IMR-90 (cell line): ENCODE measurements at regions not wholly inside any gene's neighbourhood (a gene's known extent, or its start where the extent isn't known, plus 50 kb on each side); places are given as distances from the start of the nearest gene placed in this dataset.

Experiments
- ATAC-seq: fragments of 200-7000 bp; cut with Tn5 transposase; 2 replicates; pipeline ENCODE4 v1.9.1; 2020; ENCODE audit warnings: low read depth, mild to moderate bottlenecking, moderate library complexity
- BruUV-seq: library from RNA; stranded (reverse); fragments of 400-500 nt; replicated peaks from 2 replicates; lab custom pipeline; 2021; lab: Mats Ljungman, UMichigan
- CTCF ChIA-PET: fragments of 300-600 bp; formaldehyde crosslinking; extraction: SDS; loops from one replicate; lab custom pipeline; 2021; ENCODE audit warnings: antibody characterized with exemption; lab: Yijun Ruan, JAX
- POLR2A ChIA-PET: fragments of 300-600 bp; sonication (Branson Sonifier 250); formaldehyde crosslinking; loops from one replicate; lab custom pipeline; 2022; ENCODE audit warnings: antibody characterized with exemption; ENCODE audit not compliant: unreplicated experiment; lab: Charles Lee
- DNase-seq: peaks from one replicate; pipeline ENCODE4 v3.0.0; 2013
- H2AFZ ChIP-seq: replicated peaks from 2 replicates; pipeline ENCODE3; 2013; ENCODE audit warnings: low read length, mild to moderate bottlenecking; ENCODE audit not compliant: poor library complexity
- H2AK5ac ChIP-seq: 2 replicates; pipeline ENCODE4 v1.6.1; 2013; ENCODE audit warnings: low read depth, low read length, inconsistent platforms
- H2AK9ac ChIP-seq: replicated peaks from 2 replicates; pipeline ENCODE3; 2013; ENCODE audit warnings: mild to moderate bottlenecking, low read depth, low read length, moderate library complexity; ENCODE audit not compliant: poor library complexity
- H2BK120ac ChIP-seq: 2 replicates; pipeline ENCODE4 v1.6.1; 2013; ENCODE audit warnings: low read depth, low read length, inconsistent platforms
- H2BK15ac ChIP-seq: 3 replicates; pipeline ENCODE4 v1.6.1; 2013; ENCODE audit warnings: low read depth, low read length, inconsistent platforms
- H2BK20ac ChIP-seq: 2 replicates; pipeline ENCODE4 v1.6.1; 2013; ENCODE audit warnings: low read depth, mild to moderate bottlenecking, inconsistent platforms, low read length, moderate library complexity
- H2BK5ac ChIP-seq: 2 replicates; pipeline ENCODE4 v1.6.1; 2013; ENCODE audit warnings: mild to moderate bottlenecking, low read depth, low read length, inconsistent platforms; ENCODE audit not compliant: poor library complexity, severe bottlenecking
- H3K14ac ChIP-seq: replicated peaks from 2 replicates; pipeline ENCODE4 v1.6.1; 2013; ENCODE audit warnings: low read depth, low read length, inconsistent platforms
- H3K18ac ChIP-seq: 2 replicates; pipeline ENCODE4 v1.6.1; 2013; ENCODE audit warnings: low read depth, low read length, control low read depth
- H3K23ac ChIP-seq: 2 replicates; pipeline ENCODE4 v1.6.1; 2013; ENCODE audit warnings: low read depth, low read length, inconsistent platforms
- H3K27ac ChIP-seq: 2 replicates; pipeline ENCODE4 v1.5.1; 2013; ENCODE audit warnings: mild to moderate bottlenecking, control low read depth, low read length; ENCODE audit not compliant: insufficient read depth
- H3K27me3 ChIP-seq: 2 replicates; pipeline ENCODE4 v1.6.1; 2013; ENCODE audit warnings: low read length; ENCODE audit not compliant: control insufficient read depth, insufficient read depth
- H3K36me3 ChIP-seq: 2 replicates; pipeline ENCODE4 v1.6.1; 2013; ENCODE audit warnings: low read length, mixed read lengths; ENCODE audit not compliant: control insufficient read depth, insufficient read depth
- H3K4ac ChIP-seq: 2 replicates; pipeline ENCODE4 v1.6.1; 2013; ENCODE audit warnings: low read depth, low read length, inconsistent platforms
- H3K4me1 ChIP-seq: 2 replicates; pipeline ENCODE4 v1.6.1; 2013; ENCODE audit warnings: low read length, mixed read lengths; ENCODE audit not compliant: control insufficient read depth, insufficient read depth
- H3K4me2 ChIP-seq: 2 replicates; pipeline ENCODE4 v1.6.1; 2013; ENCODE audit warnings: low read depth, mild to moderate bottlenecking, control low read depth, low read length, moderate library complexity
- H3K4me3 ChIP-seq: 2 replicates; pipeline ENCODE4 v1.5.1; 2013; ENCODE audit warnings: low read depth, mild to moderate bottlenecking, control low read depth, low read length, moderate library complexity; ENCODE audit not compliant: insufficient read depth
- H3K56ac ChIP-seq: 2 replicates; pipeline ENCODE4 v1.6.1; 2013; ENCODE audit warnings: low read length, inconsistent platforms; ENCODE audit not compliant: insufficient read depth; ENCODE audit errors: extremely low read depth
- H3K79me1 ChIP-seq, 2 experiments: 2 replicates each; pipeline ENCODE4 v1.6.1; 2013; ENCODE audit warnings: low read length in 2 of 2, inconsistent platforms in 1 of 2, low read depth in 1 of 2
- H3K9ac ChIP-seq: 2 replicates; pipeline ENCODE4 v1.6.1; 2013; ENCODE audit warnings: low read depth, low read length, control low read depth
- H3K9me1 ChIP-seq: 2 replicates; pipeline ENCODE4 v1.6.1; 2013; ENCODE audit warnings: low read length, inconsistent platforms; ENCODE audit not compliant: insufficient read depth
- H3K9me3 ChIP-seq: 2 replicates; pipeline ENCODE4 v1.6.1; 2013; ENCODE audit warnings: low read length; ENCODE audit not compliant: control insufficient read depth, insufficient read depth
- H4K20me1 ChIP-seq: 2 replicates; pipeline ENCODE4 v1.6.1; 2013; ENCODE audit warnings: low read length, inconsistent platforms; ENCODE audit not compliant: insufficient read depth
- H4K5ac ChIP-seq: 2 replicates; pipeline ENCODE4 v1.6.1; 2013; ENCODE audit warnings: mild to moderate bottlenecking, low read depth, low read length, control low read depth
- H4K8ac ChIP-seq, 2 experiments: 2 replicates each; pipeline ENCODE4 v1.6.1; 2013; ENCODE audit warnings: low read depth in 2 of 2, low read length in 2 of 2, control low read depth in 1 of 2, inconsistent platforms in 1 of 2
- H4K91ac ChIP-seq: 2 replicates; pipeline ENCODE4 v1.6.1; 2013; ENCODE audit warnings: low read depth, low read length, inconsistent platforms; ENCODE audit not compliant: insufficient read depth
- BHLHE40 ChIP-seq: fragments of 150-350 bp; IDR thresholded peaks from 2 replicates; pipeline ENCODE4 v1.6.1; 2016; ENCODE audit warnings: mild to moderate bottlenecking, low read depth, low read length
- CEBPB ChIP-seq: IDR thresholded peaks from 2 replicates; pipeline ENCODE4 v1.6.1; 2012; ENCODE audit warnings: low read depth, low read length, improper control_type of control experiment
- CHD1 ChIP-seq: IDR thresholded peaks from 2 replicates; pipeline ENCODE4 v1.6.1; 2012; ENCODE audit warnings: low read depth, low read length, improper control_type of control experiment
- FOS ChIP-seq: fragments of 150-350 bp; IDR thresholded peaks from 2 replicates; pipeline ENCODE4 v1.6.1; 2016; ENCODE audit warnings: low read depth, low read length
- MAFK ChIP-seq: IDR thresholded peaks from 2 replicates; pipeline ENCODE4 v1.6.1; 2012; ENCODE audit warnings: low read depth, low read length, improper control_type of control experiment
- MAZ ChIP-seq: IDR thresholded peaks from 2 replicates; pipeline ENCODE4 v1.6.1; 2012; ENCODE audit warnings: low read depth, mild to moderate bottlenecking, low read length, improper control_type of control experiment, moderate library complexity, borderline replicate concordance
- MXI1 ChIP-seq: IDR thresholded peaks from 2 replicates; pipeline ENCODE4 v1.6.1; 2012; ENCODE audit warnings: low read depth, mild to moderate bottlenecking, low read length, moderate library complexity, borderline replicate concordance
- NFE2L2 ChIP-seq: fragments of 150-350 bp; IDR thresholded peaks from 2 replicates; pipeline ENCODE4 v1.6.1; 2016; ENCODE audit warnings: low read depth, mild to moderate bottlenecking, low read length
- POLR2A ChIP-seq: IDR thresholded peaks from 2 replicates; pipeline ENCODE4 v1.6.1; 2012; ENCODE audit warnings: mild to moderate bottlenecking, low read depth, low read length
- RAD21 ChIP-seq: IDR thresholded peaks from 2 replicates; pipeline ENCODE4 v1.6.1; 2012; ENCODE audit warnings: low read length, improper control_type of control experiment
- RCOR1 ChIP-seq: IDR thresholded peaks from 2 replicates; pipeline ENCODE4 v1.6.1; 2012; ENCODE audit warnings: mild to moderate bottlenecking, low read length, improper control_type of control experiment; ENCODE audit not compliant: insufficient replicate concordance
- RFX5 ChIP-seq: IDR thresholded peaks from 2 replicates; pipeline ENCODE4 v1.8.0; 2012; ENCODE audit warnings: low read depth, mild to moderate bottlenecking, low read length, moderate library complexity
- SMC3 ChIP-seq: fragments of 150-350 bp; IDR thresholded peaks from 2 replicates; pipeline ENCODE4 v1.6.1; 2016; ENCODE audit warnings: low read depth, mild to moderate bottlenecking, antibody characterized with exemption, low read length, moderate library complexity
- WGBS, 2 experiments: methylation state at CpG; one replicate each; pipeline versions ENCODE4 v1.1.5 to v1.1.7; 2013; ENCODE audit warnings: missing lambda C conversion rate in 2 of 2; ENCODE audit not compliant: insufficient read length in 1 of 2; ENCODE audit errors: extremely low coverage in 2 of 2; 5-methylcytosine and 5-hydroxymethylcytosine counted together
- dilution Hi-C: fragments of 300-500 bp; cut with HindIII; formaldehyde crosslinking; loops from one replicate; pipeline ENCODE4 v1.14.3; 2018; ENCODE audit warnings: low sequenced_read_pairs; ENCODE audit not compliant: unreplicated experiment
- in situ Hi-C: fragments of 300-500 bp; cut with MboI; formaldehyde crosslinking; loops from 3 replicates; pipeline ENCODE4 v1.14.3; 2019; ENCODE audit warnings: low sequenced_read_pairs, inconsistent platforms, mixed read lengths
- intact Hi-C: fragments of 100-400 bp; cut with micrococcal nuclease; formaldehyde crosslinking; loops from 2 replicates; pipeline ENCODE4 v1.10.0; 2022
- TF ChIP-seq, protein P1 (sequence below): conservative IDR thresholded peaks from 2 replicates; pipeline ENCODE4 v1.5.1; 2012; ENCODE audit warnings: mild to moderate bottlenecking, low read depth, low read length, improper control_type of control experiment
- TF ChIP-seq, protein P2 (sequence below): fragments of 150-350 bp; IDR thresholded peaks from 2 replicates; pipeline ENCODE4 v1.6.1; 2017; ENCODE audit warnings: mild to moderate bottlenecking, antibody characterized with exemption, low read length, low read depth
- TF ChIP-seq, protein P3 (sequence below): fragments of 150-350 bp; IDR thresholded peaks from 2 replicates; pipeline ENCODE4 v1.6.1; 2016; ENCODE audit warnings: low read depth, mild to moderate bottlenecking, low read length, moderate library complexity, borderline replicate concordance

DNA sequence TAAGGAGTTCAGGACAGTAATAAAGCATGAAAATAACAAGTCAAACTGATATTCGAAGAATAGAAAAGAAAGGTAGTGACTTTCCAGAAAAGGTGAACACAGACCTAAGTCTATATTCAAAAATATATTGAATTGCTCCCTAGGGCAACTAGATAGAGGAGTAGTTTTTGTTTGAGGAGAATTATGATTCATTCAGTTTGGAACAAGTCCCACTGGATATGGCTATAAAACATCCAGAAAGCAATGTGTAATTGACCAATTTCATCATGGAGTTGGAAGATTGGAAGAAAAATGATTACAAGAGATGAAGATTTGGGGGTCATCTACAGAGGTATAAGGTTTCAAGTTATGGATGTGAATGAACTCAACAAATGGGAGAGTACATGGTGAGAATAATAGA, 117.5 kb upstream of the ZNF462 start:
- CTCF ChIA-PET: no interaction called here
- no TSS peak for BruUV-seq
- no peaks in the 10 kb centered on the region for H3K79me1 ChIP-seq
- no peak overlapping the region for H2BK15ac ChIP-seq
- POLR2A ChIA-PET: no interaction called here
- dilution Hi-C loops: no loop called here
- no peak overlapping the region for H3K23ac ChIP-seq
- H3K4ac ChIP-seq: no peak overlapping the region
- in situ Hi-C loops: no loop called here
- no peak overlapping the region for H3K27ac ChIP-seq
- DNase-seq: no peak
- no peaks in the 10 kb centered on the region; the same call in 1 of the 2 replicates for H3K27me3 ChIP-seq
- no peak overlapping the region for H3K18ac ChIP-seq
- no peak overlapping the region for H4K5ac ChIP-seq
- H4K8ac ChIP-seq: no peak overlapping the region
- H3K9me3 ChIP-seq: no peaks in the 10 kb centered on the region
- no peaks in the 10 kb centered on the region for H4K20me1 ChIP-seq
- WGBS, 2 experiments: no CpG with 5 or more reads among the region's 1 CpG
- no peak overlapping the region for H3K4me2 ChIP-seq
- H2AK5ac ChIP-seq: no peak overlapping the region
- no peaks in the 10 kb centered on the region for H3K9me1 ChIP-seq
- TF ChIP-seq, protein P1, sequence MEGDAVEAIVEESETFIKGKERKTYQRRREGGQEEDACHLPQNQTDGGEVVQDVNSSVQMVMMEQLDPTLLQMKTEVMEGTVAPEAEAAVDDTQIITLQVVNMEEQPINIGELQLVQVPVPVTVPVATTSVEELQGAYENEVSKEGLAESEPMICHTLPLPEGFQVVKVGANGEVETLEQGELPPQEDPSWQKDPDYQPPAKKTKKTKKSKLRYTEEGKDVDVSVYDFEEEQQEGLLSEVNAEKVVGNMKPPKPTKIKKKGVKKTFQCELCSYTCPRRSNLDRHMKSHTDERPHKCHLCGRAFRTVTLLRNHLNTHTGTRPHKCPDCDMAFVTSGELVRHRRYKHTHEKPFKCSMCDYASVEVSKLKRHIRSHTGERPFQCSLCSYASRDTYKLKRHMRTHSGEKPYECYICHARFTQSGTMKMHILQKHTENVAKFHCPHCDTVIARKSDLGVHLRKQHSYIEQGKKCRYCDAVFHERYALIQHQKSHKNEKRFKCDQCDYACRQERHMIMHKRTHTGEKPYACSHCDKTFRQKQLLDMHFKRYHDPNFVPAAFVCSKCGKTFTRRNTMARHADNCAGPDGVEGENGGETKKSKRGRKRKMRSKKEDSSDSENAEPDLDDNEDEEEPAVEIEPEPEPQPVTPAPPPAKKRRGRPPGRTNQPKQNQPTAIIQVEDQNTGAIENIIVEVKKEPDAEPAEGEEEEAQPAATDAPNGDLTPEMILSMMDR: no peak
- TF ChIP-seq MAZ: no peak
- TF ChIP-seq, protein P2, sequence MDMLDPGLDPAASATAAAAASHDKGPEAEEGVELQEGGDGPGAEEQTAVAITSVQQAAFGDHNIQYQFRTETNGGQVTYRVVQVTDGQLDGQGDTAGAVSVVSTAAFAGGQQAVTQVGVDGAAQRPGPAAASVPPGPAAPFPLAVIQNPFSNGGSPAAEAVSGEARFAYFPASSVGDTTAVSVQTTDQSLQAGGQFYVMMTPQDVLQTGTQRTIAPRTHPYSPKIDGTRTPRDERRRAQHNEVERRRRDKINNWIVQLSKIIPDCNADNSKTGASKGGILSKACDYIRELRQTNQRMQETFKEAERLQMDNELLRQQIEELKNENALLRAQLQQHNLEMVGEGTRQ: no peak
- TF ChIP-seq RCOR1: no peak
- TF ChIP-seq CEBPB: no peak
- TF ChIP-seq MXI1: no peak
- TF ChIP-seq FOS: no peak
- no peak for TF ChIP-seq RAD21
- TF ChIP-seq POLR2A: no peak
- TF ChIP-seq NFE2L2: no peak
- TF ChIP-seq CHD1: no peak
- TF ChIP-seq SMC3: no peak
- TF ChIP-seq BHLHE40: no peak
- TF ChIP-seq RFX5: no peak
- TF ChIP-seq MAFK: no peak
- TF ChIP-seq, protein P3, sequence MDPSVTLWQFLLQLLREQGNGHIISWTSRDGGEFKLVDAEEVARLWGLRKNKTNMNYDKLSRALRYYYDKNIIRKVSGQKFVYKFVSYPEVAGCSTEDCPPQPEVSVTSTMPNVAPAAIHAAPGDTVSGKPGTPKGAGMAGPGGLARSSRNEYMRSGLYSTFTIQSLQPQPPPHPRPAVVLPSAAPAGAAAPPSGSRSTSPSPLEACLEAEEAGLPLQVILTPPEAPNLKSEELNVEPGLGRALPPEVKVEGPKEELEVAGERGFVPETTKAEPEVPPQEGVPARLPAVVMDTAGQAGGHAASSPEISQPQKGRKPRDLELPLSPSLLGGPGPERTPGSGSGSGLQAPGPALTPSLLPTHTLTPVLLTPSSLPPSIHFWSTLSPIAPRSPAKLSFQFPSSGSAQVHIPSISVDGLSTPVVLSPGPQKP: no peak
- H3K36me3 ChIP-seq: no peaks in the 10 kb centered on the region
- no peak overlapping the region for H4K91ac ChIP-seq
- no peak overlapping the region for H2BK5ac ChIP-seq
- H2BK20ac ChIP-seq: no peak overlapping the region
- no peak for ATAC-seq
- intact Hi-C loops: no loop called here
- H3K56ac ChIP-seq: no peak overlapping the region
- H3K14ac ChIP-seq: no peak overlapping the region
- H3K9ac ChIP-seq: no peak overlapping the region
- H3K4me3 ChIP-seq: no peak overlapping the region
- no peak overlapping the region for H2BK120ac ChIP-seq
- H2AK9ac ChIP-seq: no peak overlapping the region
- H3K4me1 ChIP-seq: no peaks in the 10 kb centered on the region
- H2AFZ ChIP-seq: no peak overlapping the region
